ENCODE measurements at regions not wholly inside any gene's neighbourhood (a gene's known extent, or its start where the extent isn't known, plus 50 kb on each side); places are given as distances from the start of the nearest gene placed in this dataset.
"Not testable (repeated sequence)": the region's sequence is repeated elsewhere in the genome, so short reads cannot be mapped to it uniquely, and the experiment has no call there.

DNA sequence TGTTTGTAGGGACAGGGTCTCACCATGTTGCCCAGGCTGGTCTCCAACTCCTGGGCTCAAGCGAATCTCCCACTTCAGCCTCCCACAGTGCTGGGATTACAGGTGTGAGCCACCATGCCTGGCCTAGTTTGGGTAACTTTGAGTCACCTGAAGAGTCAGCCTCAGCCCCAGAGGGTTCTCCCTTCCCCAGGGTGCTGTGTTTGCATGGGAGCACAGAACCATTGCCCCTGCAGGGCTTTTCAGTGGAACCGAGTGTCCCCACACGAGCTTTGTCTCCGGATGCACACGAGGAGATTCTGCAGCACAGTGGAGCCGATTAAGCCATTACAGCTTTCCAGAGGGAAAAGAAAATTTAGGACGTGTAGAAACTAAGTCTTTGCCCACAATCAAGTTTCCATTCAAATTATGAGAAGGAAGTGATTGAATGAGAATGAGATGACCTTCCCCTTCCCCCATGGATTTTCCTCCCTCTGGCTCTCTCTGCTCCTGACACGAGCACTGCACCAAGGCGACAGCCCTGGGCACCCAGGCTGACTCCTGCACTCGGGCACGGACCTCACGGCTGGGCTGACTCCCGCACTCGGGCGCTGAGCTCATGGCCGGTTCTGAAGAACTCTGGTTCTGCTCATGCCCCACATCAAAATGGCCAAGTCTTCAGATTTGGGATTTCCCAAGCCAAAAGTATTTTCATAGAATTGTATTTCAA is 81.8 kb downstream of the TTLL2 start:
- in situ Hi-C loops (cut with HindIII; ENCODE audit: low pct_unique_long_range_greater_than_20kb, low sequenced_read_pairs); DNase-seq (ENCODE audit: low read depth, low spot score): not testable (repeated sequence)

DNA sequence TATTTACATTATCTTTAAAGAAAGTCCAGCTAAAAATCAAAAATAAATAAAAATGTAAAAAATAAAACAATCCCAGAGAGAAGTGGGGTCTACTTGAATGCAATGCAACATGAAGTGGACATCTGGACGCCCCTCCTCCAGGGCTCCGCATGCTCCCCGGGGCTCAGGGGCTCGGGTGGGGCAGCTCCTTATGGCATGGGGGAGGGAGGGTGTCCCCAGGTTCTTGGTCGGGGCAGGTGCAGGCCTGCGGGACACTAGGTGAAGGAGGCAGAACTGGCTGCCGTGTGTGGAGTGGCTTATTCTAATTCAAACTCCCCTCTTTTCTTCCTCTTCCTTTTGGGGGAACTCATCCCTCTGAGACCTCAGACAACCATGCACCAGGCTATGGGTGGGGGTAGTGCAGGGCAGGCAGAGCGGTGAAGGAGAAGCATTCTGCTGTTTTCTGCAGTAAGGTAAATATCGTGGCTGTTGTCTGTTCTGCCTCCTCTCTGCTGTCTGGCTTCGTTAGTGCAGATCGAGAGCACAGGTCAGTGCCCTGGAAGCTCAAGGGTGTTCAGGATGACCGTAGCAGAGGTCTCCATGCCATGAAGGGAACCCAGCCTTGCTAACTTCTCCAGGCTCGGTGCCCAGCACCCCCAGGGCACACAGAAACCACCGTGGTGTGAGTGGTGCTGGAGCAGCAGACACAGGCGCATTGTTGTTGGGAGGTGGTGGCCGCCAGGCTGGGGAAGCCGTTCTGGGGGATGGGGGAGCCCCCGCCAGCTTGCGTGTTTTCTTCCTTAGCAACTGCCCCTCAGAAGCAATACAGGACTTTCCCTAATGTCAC is 82.6 kb downstream of the TTLL2 start:
- in situ Hi-C loops (cut with HindIII; ENCODE audit: low pct_unique_long_range_greater_than_20kb, low sequenced_read_pairs): no loop called here
- no peak for DNase-seq (ENCODE audit: low read depth, low spot score)

DNA sequence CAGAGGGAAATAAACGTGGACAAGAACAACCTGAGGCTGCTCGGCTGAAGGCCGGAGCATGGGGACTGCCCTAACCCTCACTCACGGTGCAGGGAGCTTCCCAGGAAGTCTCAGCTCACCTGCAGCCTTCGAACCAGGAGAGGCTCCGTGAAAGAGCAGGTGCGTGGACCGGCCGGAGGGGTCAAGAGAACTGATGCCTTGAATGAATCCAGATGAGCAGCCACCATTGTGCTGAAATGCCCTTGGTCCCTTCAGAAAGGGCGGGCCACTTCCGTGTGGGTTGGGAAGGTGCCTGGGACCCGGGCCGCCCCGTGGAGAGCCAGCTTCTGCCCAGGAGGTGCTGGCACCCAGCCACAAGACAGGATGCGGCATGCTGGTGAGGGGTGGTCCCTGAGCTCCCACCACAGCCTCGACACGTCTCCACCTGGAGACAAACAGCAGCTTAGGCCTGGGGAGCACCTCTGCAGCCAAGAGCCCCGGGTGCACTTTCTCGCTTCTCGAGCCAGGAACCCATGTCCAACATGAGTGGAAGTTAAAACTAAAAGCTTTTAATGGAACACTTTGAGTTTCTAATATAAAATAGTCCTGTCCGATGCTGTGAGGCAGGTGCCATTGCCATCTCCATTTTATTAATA is 83.5 kb downstream of the TTLL2 start:
- in situ Hi-C loops (cut with HindIII; ENCODE audit: low pct_unique_long_range_greater_than_20kb, low sequenced_read_pairs): no loop called here
- no peak for DNase-seq (ENCODE audit: low read depth, low spot score)

DNA sequence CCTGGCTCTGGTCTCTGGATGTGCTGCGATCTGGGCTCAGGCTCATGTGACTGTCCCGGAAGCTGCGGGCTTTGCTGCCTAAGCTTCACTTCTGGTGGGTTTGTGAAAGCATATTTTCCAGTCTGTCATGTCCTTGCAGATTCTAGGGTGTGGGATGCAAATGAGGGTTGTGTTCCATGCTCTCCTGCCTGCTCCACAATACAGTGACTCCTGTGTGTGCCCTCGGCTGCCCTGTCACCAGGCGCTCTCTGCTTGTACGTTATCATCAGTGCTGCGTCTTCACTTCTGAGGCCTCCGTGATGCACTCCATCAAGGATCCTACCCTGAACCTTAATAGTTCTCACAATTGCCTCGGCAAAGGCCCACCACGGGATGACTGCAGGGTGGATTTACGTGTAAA is 84.2 kb downstream of the TTLL2 start:
- in situ Hi-C loops (cut with HindIII; ENCODE audit: low pct_unique_long_range_greater_than_20kb, low sequenced_read_pairs): no loop called here
- no peak for DNase-seq (ENCODE audit: low read depth, low spot score)

DNA sequence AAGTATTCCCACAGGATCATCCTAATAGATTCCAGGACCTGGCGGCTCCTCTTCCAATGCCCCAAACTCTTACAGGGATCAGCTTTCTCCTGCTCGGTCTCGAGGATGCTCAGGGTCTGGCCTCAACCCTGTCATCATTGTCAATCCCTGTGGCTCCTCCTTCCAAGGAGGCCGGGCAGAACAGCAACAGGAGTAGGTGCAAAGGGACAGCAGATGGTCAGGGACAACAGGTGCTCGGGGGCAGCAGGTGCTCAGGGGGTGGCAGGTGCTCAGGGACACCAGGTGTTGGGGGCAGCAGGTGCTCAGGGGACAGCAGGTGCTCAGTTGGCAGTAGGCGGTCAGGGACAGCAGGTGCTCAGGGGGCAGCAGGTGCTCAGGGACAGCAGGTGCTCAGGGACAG is 84.8 kb downstream of the TTLL2 start:
- in situ Hi-C loops (cut with HindIII; ENCODE audit: low pct_unique_long_range_greater_than_20kb, low sequenced_read_pairs): no loop called here

GRCh38 chr6:167410462-167410861 is 85.6 kb downstream of the TTLL2 start:
- in situ Hi-C loops (cut with HindIII; ENCODE audit: low pct_unique_long_range_greater_than_20kb, low sequenced_read_pairs): no loop called here
- no peak for DNase-seq (ENCODE audit: low read depth, low spot score)

More for the DNA sequence above, 84.8 kb downstream of the TTLL2 start:
- DNase-seq (ENCODE audit: low read depth, low spot score): no peak

DNA sequence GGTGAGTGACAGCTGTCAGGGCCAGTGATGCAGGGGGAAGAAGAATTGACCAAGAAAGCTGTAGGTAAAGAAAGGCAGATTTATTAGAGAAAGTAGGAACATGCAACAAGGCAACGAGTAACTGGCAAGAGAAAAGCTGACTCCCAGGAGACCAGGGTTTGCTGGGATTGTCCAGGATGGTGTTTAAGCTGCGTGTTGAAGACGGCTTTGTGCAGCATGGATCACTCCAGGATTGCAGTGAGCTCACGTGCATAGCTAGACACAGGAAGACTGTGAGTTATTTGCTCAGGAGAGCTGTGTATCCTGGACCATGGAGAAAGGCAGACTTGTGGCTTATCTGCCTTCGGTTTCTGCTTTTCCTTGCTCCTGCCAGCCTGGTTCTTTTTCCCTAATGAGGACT is 87.6 kb downstream of the TTLL2 start:
- in situ Hi-C loops (cut with HindIII; ENCODE audit: low pct_unique_long_range_greater_than_20kb, low sequenced_read_pairs): no loop called here

GRCh38 chr6:167415441-167415961 is 90.6 kb downstream of the TTLL2 start:
- in situ Hi-C loops (cut with HindIII; ENCODE audit: low pct_unique_long_range_greater_than_20kb, low sequenced_read_pairs): no loop called here
- DNase-seq (ENCODE audit: low read depth, low spot score): no peak

More for the DNA sequence above, 87.6 kb downstream of the TTLL2 start:
- no peak for DNase-seq (ENCODE audit: low read depth, low spot score)

DNA sequence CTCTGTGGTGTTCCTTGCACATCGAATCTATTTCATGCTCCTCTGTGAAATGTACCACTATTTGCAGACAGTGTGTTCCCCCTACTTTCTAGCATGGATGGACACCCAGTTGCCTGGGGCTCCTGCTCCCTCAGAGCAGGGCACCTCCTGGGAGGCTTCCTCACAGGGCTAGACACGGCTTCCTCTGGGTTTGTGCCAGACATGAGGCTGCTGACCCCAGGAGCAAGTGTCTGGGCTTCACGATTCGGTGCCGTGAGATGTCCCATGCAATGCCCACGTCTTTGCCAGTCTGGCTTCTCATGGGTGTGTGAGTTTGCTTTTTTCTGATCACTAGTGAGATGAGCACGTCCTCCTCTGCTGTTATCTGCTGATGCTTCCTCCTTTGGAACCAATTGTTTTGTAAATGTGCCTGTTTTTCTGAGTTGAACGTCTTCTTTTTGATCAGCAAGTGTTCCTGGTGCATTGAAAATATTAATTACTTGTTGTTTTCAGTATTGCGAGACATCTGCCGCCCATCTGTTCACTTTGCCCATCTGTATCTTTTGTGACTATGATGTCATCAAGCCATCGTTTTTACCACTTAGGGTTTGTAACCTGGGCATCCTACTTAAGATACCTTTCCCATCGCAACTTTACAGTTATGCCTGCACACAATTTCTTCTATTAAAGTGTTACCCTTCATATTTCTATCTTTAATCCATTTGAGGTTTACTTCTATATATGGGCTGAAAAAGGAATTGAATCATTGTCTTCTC is 92.0 kb downstream of the TTLL2 start:
- in situ Hi-C loops (cut with HindIII; ENCODE audit: low pct_unique_long_range_greater_than_20kb, low sequenced_read_pairs): no loop called here
- no peak for DNase-seq (ENCODE audit: low read depth, low spot score)

GRCh38 chr6:167420177-167420576 is 95.3 kb downstream of the TTLL2 start:
- in situ Hi-C loops (cut with HindIII; ENCODE audit: low pct_unique_long_range_greater_than_20kb, low sequenced_read_pairs): no loop called here
- no peak for DNase-seq (ENCODE audit: low read depth, low spot score)

- in situ Hi-C loops (cut with HindIII; ENCODE audit: low pct_unique_long_range_greater_than_20kb, low sequenced_read_pairs): no loop called here
Measured at GRCh38 chr6:167420858-167421766, 96.2 kb downstream of the TTLL2 start.

GRCh38 chr6:167421944-167422343 is 97.1 kb downstream of the TTLL2 start:
- in situ Hi-C loops (cut with HindIII; ENCODE audit: low pct_unique_long_range_greater_than_20kb, low sequenced_read_pairs); DNase-seq (ENCODE audit: low read depth, low spot score): not testable (repeated sequence)

More at GRCh38 chr6:167420858-167421766, 96.2 kb downstream of the TTLL2 start:
- no peak for DNase-seq (ENCODE audit: low read depth, low spot score)

GRCh38 chr6:167422934-167423333 is 98.0 kb downstream of the TTLL2 start:
- in situ Hi-C loops (cut with HindIII; ENCODE audit: low pct_unique_long_range_greater_than_20kb, low sequenced_read_pairs): no loop called here

GRCh38 chr6:167424060-167424673 is 99.3 kb downstream of the TTLL2 start:
- no peak for DNase-seq (ENCODE audit: low read depth, low spot score)
- in situ Hi-C loops (cut with HindIII; ENCODE audit: low pct_unique_long_range_greater_than_20kb, low sequenced_read_pairs): no loop called here

More at GRCh38 chr6:167422934-167423333, 98.0 kb downstream of the TTLL2 start:
- DNase-seq (ENCODE audit: low read depth, low spot score): no peak

- no peak for DNase-seq (ENCODE audit: low read depth, low spot score)
- in situ Hi-C loops (cut with HindIII; ENCODE audit: low pct_unique_long_range_greater_than_20kb, low sequenced_read_pairs): no loop called here
Measured at GRCh38 chr6:167424700-167425099, 99.8 kb downstream of the TTLL2 start.

DNA sequence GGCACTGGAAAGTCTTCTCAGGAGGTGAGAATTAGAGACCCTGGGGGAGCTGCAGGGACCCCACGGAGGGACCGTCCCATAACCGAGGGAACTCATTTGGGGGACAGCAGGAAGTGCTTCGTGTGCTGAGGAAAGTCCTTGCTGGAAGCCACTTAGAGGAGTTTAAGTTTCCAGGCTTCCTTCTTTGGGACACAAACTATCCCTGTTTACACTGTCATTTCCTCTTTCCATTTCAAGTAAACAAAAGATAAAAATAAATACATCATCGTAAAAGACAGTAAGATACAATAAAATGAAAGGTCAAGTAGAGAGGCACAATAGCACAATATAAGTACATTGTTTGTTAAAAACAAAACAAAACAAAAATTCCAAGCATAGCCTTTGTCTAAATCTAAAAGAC is 101.2 kb downstream of the TTLL2 start:
- no peak for DNase-seq (ENCODE audit: low read depth, low spot score)

More for the DNA sequence above, 101.2 kb downstream of the TTLL2 start:
- in situ Hi-C loops (cut with HindIII; ENCODE audit: low pct_unique_long_range_greater_than_20kb, low sequenced_read_pairs): no loop called here

Data from SK-MEL-5 (cell line).